GM21576 (cell line): ENCODE measurements at regions not wholly inside any gene's neighbourhood (a gene's known extent, or its start where the extent isn't known, plus 50 kb on each side); places are given as distances from the start of the nearest gene placed in this dataset.

Experiments
- ATAC-seq: cut with Tn5 transposase; IDR thresholded peaks from one replicate; pipeline ENCODE4 v1.9.1; 2021; ENCODE audit warnings: mild to moderate bottlenecking, moderate library complexity; ENCODE audit not compliant: unreplicated experiment

DNA sequence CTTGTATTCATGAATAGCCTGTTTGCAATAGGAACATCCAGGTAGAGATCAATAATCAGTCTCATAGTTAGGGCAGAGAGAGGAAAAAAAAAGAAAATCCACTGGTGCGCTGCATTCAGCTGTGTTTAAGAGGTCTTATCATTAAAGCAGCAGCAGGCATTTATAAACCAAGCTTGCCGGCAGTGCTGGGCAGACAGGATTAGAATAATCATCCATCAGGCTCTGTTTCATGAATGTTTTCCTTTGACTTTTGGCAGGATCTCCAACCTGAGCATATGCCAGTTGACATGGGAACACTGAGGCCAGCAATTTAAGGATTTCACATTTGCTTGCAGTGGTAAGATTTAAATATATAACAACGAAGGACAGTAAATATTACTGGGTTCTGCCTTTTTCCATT, 305.2 kb upstream of the SEMA6D start:
- no peak for ATAC-seq

- no peak for ATAC-seq
These were observed 304.5 kb upstream of the SEMA6D start for GRCh38 chr15:47412802-47413201.

- no peak for ATAC-seq
These were observed 303.1 kb upstream of the SEMA6D start for GRCh38 chr15:47414207-47414606.

GRCh38 chr15:47415539-47415971, 301.8 kb upstream of the SEMA6D start:
- no peak for ATAC-seq

DNA sequence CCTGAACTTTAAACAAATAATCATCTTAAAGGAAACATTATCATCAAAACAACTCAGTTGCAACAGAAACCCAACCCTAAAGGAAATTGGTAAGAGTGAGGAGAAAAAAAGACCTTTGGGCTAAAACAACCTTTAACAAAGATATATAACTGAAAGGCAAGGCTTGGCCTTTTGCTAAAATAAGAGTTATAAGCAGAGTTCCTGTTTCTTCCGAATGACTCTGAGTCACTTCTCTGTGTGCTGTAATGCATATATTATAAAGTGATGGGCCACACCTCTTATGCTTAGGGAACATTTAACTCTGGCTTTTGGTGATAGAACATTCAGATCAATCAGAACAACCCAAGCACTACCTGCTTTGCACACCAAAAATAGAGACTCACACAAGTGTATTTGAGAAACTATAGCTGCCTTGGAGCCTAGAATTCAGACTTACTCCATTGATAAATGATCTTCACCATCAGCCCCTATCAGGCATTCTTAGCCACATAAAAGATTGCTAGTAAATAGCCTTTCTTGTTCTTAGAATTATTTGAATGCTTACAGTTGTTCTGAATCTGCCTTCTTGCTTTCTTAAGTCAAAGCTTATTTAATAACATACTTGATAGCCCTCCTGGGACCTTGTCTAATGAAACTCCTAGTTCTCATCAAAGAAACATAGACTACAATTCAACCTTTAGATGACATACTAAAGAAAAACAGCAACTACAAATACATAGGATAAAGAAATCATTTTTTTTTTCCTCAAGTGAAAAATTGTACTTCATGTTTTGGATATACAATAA, 294.2 kb upstream of the SEMA6D start:
- no peak for ATAC-seq

- ATAC-seq, result no peak
These were observed 289.8 kb upstream of the SEMA6D start for GRCh38 chr15:47427463-47427862.

DNA sequence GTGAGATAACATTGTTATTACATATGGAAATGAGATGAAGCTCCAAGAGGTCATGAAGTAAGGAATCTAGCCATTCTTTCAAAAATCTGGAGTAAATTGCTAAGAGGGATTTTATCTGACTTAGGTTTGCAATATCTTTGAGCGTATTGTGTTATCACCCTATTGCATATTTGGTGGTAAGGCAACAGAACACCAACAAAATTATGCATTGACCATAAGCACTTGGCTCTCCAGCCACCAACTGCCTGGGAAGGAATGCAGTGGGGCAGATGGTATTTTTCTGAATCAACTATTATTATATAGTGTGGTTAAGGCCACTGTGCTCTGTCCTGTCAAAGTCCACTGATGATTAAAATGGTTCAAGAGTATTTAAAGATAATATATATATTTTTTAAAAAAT, 287.9 kb upstream of the SEMA6D start:
- ATAC-seq, result no peak

DNA sequence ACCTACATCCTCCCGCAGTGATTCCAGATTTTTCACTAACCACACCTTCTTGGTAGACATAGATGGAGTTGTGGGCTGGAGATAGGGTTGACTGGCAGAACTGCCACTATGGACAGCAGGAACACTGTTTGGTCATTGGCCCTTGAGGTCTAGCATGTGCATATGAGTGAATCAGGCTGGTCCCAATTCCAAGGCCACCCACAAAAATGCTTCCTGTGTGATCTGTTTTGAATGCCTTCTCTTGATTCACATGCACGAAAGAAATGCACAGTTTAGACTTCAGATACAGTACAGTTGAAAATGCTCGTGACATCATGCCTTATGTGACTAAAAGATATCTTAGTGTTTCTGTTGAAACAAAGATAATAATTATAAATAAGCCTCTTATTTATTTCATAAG, 285.8 kb upstream of the SEMA6D start:
- no peak for ATAC-seq

GRCh38 chr15:47432826-47433225, 284.5 kb upstream of the SEMA6D start:
- ATAC-seq, result no peak

DNA sequence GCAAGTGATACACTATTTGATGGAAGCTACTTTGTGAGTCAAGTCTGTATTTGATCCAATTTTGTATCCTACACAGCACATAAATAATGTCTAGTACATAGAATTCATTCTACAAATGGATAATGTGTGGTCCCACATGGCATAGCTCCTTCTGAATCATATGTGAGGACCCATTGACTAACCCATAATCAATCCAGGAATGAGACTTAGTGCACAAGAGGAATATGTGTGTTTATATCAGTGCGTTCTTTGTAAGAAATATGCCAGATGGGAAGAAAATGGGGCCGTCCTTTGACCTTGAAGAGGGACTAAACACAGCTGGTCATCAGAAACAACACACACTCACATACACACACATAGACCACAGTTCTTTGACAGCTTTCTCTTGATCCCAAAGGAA, 282.7 kb upstream of the SEMA6D start:
- no peak for ATAC-seq

DNA sequence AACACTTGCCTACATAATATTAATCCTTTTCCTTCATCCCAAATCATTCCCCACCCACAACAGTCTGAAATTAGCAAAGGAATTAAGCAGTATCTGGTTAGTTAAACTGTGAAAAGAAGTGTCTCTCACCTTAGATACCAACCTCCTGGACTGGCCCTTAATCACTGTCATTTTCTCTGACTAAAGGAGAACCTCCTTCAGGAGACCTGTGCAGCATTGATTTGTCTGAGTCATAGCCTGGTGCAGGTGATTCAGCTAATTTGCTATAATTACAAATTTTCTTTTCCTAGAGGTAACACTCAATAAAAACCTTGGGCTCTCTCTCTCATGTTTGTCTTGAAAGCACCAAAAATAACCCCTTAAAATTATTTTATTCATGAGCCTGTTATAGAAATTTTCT, 279.8 kb upstream of the SEMA6D start:
- ATAC-seq, result no peak

- no peak for ATAC-seq
These were observed 277.9 kb upstream of the SEMA6D start for GRCh38 chr15:47439146-47440111.

- ATAC-seq, result no peak
These were observed 274.9 kb upstream of the SEMA6D start for GRCh38 chr15:47442371-47442770.

- ATAC-seq, result no peak
These were observed 273.5 kb upstream of the SEMA6D start for GRCh38 chr15:47443839-47444238.

DNA sequence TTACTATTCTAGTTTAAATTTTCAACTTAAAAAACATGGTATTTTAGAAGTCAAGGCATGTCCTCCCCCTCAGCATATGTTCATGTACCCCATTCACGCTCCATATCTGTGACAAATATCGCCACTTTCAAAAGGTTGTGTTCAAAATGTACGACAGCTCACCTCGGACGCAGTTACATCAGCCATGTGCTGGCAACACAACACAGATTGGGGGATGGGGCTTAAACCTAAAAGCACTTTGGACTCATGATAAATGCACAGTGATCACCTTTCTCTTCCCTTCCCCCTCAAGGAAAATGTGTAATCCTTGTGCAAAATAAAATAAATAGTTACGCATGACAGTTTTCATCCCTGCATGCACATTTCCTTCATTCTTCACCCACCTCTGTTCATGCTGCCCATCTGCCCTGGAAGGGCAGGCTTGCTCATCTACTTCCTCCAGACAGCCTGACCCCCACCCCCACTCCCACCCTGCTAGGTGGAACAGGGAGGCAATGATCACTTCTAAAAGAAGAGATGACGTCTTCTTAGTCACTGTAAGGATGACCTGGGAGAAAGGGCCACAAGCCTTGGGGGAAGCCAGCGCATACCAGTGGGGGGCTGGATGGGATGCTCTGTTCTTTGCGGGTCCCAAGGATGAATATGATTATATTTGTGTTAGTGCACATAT, 271.4 kb upstream of the SEMA6D start:
- ATAC-seq, result no peak

DNA sequence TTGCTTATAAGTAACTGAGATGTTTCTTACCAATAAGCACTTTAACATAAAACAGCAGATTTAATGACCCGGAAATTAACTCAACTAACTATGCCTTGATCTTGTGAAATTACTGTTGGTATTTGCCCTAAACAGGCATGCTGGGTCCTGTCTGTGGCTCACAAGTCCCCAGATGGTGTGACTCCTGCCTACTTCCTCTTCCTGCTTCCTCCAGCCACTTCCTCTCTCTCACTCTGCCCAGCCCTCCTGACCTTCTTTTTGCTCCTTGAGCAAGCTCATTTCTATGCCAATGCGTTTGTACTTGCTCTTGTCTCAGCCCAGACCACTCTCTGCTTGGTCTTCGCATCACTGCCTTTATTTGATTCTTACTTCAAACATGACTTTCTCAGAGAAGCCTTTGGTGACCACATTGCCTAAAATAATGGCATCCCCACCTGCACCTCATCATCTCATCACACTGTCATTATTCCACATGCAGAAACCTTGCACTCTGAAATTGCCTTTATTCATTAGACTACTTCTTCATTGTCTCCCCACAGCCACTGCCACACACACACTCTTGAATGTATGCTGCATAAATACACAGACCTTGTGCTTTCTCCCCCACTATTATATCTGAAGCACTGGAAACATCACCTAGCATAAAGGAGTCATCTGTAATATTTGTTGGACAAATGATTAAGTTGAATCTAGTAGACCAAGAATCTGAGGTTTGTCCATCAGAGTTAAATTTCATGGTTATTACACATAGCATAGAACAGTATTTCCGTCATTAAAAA, 256.3 kb upstream of the SEMA6D start:
- ATAC-seq, result no peak

GRCh38 chr15:47461652-47462141, 255.6 kb upstream of the SEMA6D start:
- ATAC-seq, result no peak

- ATAC-seq, result no peak
These were observed 250.9 kb upstream of the SEMA6D start for GRCh38 chr15:47466357-47466756.

DNA sequence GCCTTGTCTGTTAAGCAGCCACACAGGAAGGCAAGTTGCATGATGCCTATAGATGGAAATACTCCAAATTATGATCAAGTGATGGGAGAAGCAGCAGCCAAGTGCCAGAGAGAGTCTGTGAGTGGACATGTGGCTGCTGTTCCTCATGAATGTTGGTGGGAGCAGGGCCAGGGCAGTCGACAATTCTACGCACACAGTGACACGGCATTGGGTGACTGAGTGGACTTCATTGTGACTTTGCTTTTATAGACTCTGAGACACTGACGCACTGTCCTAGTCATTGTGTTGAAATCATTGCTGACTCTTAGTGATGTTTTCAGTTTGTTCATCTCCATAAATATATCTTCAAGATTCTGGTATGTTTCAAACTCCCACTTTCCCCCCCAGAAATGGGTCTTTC, 246.3 kb upstream of the SEMA6D start:
- no peak for ATAC-seq

GRCh38 chr15:47473106-47473725, 244.1 kb upstream of the SEMA6D start:
- ATAC-seq, result no peak
